GM12892 (cell line): ENCODE measurements at regions not wholly inside any gene's neighbourhood (a gene's known extent, or its start where the extent isn't known, plus 50 kb on each side); places are given as distances from the start of the nearest gene placed in this dataset.

ENCODE experiments used
- POLR2A ChIP-seq: IDR thresholded peaks from 2 replicates; pipeline ENCODE4 v1.6.1; 2011; ENCODE audit warnings: low read depth, low read length, control low read depth
- TAF1 ChIP-seq: IDR thresholded peaks from 2 replicates; pipeline ENCODE4 v1.6.1; 2011; ENCODE audit warnings: low read depth, mild to moderate bottlenecking, control low read depth, low read length, borderline replicate concordance

DNA sequence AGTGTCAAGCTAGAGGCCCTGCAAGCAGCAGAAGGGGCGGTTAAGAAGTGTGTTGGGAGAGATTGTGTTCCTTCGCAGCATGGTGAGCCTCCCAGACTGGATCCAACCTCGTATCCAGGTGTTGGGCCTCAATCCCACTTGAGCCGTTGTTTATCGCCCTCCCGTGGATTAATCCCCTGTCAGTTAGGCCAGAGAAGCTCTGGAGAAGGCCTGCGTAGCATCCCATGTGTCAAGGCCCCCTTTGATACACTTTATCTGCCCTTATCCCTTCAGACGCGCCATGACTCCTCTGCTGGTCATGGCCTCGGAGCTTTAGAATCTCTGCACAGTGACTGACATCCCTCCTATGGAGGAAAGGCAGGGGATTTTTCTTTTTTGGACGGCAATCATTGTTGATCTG, 181.0 kb downstream of the ZFP64 start:
- TF ChIP-seq POLR2A (no peak), TAF1 (no peak)
